ENCODE measurements at regions not wholly inside any gene's neighbourhood (a gene's known extent, or its start where the extent isn't known, plus 50 kb on each side); places are given as distances from the start of the nearest gene placed in this dataset.

DNA sequence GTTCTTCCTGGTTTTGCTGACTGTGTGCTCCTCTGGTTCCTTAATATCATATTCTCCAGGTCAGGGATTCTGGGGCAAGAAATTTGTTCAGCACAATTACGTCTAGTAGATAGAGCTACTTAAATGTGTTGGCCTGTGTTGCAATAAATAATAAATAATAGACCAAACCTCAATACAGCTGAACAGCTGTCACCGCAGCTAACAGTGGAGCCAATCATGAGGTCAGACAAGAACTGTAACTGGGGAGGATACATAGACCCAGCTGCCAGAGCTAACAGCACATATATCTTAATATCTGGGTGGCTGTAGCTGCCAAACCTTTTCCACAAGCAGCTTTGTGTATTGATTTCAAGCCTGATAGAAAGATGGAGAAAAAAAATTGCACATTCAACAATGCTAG lies 1596.3 kb upstream of the PCDH20 start:
- DNase-seq (ENCODE audit: low spot score), result no peak
- in situ Hi-C loops (cut with MboI; ENCODE audit: low pct_unique_long_range_greater_than_20kb, low sequenced_read_pairs, unreplicated experiment), result no loop called here

DNA sequence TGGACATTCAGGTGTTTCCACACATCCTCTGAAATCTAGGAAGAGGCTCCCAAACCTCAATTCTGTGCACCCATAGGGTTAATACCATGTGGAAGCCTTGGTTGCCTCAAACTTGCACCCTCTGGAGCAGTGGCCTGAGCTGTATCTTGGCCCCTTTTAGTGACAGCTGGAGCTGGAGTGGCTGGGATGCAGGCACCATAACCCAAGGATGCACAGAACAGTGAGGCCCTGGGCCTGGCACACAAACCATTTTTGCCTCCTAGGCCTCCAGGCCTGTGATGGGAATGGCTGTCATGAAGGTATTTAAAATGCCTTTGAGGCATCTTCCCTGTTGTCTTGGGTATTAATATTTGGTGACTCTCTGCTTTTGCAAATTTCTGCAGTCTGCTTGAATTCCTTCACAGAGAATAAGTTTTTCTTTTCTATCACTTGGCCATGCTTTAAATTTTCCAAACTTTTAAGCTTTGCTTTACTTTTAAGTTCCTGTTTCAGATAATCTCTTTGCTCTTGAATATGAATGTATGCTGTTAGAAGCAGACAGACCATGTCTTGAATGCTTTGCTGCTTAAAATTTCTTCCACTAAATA lies 1594.5 kb upstream of the PCDH20 start:
- in situ Hi-C loops (cut with MboI; ENCODE audit: low pct_unique_long_range_greater_than_20kb, low sequenced_read_pairs, unreplicated experiment), result no loop called here
- TF ChIP-seq, protein P1, sequence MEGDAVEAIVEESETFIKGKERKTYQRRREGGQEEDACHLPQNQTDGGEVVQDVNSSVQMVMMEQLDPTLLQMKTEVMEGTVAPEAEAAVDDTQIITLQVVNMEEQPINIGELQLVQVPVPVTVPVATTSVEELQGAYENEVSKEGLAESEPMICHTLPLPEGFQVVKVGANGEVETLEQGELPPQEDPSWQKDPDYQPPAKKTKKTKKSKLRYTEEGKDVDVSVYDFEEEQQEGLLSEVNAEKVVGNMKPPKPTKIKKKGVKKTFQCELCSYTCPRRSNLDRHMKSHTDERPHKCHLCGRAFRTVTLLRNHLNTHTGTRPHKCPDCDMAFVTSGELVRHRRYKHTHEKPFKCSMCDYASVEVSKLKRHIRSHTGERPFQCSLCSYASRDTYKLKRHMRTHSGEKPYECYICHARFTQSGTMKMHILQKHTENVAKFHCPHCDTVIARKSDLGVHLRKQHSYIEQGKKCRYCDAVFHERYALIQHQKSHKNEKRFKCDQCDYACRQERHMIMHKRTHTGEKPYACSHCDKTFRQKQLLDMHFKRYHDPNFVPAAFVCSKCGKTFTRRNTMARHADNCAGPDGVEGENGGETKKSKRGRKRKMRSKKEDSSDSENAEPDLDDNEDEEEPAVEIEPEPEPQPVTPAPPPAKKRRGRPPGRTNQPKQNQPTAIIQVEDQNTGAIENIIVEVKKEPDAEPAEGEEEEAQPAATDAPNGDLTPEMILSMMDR (IDR thresholded peaks at IDR 0.05; ENCODE audit: extremely low read depth, insufficient read depth, missing control alignments), result no peak
- no peak for DNase-seq (ENCODE audit: low spot score)

More for the DNA sequence above, 1596.3 kb upstream of the PCDH20 start:
- TF ChIP-seq, protein P1 (IDR thresholded peaks at IDR 0.05; ENCODE audit: extremely low read depth, insufficient read depth, missing control alignments), result no peak

DNA sequence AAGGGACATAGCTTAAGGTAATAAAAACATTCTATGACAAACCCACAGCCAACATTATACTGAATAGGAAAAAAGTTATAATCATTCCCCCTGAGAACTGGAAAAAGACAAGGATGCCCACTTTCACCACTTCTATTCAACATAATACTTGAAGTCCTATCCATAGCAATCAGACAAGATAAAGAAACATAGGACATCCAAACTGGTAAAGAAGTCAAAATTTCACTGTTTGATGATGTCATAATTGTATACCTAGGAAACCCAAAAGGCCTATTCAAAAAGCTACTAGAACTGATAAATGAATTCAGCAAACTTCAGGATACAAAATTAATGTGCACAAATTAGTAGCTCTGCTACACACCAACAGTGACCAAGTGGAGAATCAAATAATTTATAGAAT lies 1590.0 kb upstream of the PCDH20 start:
- in situ Hi-C loops (cut with MboI; ENCODE audit: low pct_unique_long_range_greater_than_20kb, low sequenced_read_pairs, unreplicated experiment), result no loop called here
- DNase-seq (ENCODE audit: low spot score), result no peak
- TF ChIP-seq, protein P1 (IDR thresholded peaks at IDR 0.05; ENCODE audit: extremely low read depth, insufficient read depth, missing control alignments), result no peak

DNA sequence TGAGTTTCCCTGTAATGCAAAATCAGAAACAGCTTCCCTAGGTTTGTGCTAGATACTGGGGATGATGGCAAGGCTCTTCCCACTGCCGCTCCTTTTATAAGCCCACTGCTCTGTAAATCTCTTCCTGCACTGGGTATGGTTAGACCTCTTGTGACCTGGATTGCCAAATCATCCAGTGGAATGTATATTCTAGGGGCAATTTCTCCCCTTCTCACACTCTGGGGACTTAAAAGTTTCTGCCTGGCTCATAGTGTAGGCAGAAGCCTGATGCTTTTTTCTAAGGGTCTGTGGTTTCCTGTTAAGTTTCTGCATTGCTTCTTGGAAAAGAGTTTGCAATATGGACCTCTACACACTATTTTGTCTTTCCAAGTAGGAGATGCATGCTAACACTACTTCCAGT lies 1582.0 kb upstream of the PCDH20 start:
- TF ChIP-seq, protein P1 (IDR thresholded peaks at IDR 0.05; ENCODE audit: extremely low read depth, insufficient read depth, missing control alignments), result no peak
- DNase-seq (ENCODE audit: low spot score), result no peak
- in situ Hi-C loops (cut with MboI; ENCODE audit: low pct_unique_long_range_greater_than_20kb, low sequenced_read_pairs, unreplicated experiment), result no loop called here

DNA sequence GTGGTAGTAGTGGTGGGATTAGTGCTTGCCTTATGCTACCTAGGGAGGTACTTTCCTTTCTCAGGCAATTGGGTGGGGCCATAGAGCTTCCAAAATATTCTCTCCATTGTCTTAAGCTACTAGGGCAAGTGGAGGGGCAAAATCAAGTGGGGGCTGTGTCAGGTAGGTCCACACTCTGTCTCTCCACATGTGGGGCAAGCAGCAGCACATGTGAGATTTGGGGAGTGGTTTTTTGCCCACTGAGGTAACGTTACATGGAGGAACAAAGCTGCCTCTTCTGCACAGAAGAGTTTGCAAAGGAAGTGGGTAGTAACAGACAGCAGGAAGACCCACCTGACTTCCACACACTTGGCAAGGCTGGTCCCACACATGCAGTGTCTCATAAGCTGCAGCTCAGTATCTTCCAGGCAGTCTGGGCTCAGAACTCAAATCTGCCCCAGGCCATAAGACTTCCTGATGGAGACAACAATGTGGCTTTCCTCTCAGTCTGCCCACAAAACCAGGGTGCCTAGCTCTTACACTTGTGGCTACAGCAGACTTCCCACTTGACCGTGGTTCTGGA lies 1581.5 kb upstream of the PCDH20 start:
- TF ChIP-seq, protein P1 (IDR thresholded peaks at IDR 0.05; ENCODE audit: extremely low read depth, insufficient read depth, missing control alignments), result no peak
- in situ Hi-C loops (cut with MboI; ENCODE audit: low pct_unique_long_range_greater_than_20kb, low sequenced_read_pairs, unreplicated experiment), result no loop called here
- DNase-seq (ENCODE audit: low spot score), result no peak

DNA sequence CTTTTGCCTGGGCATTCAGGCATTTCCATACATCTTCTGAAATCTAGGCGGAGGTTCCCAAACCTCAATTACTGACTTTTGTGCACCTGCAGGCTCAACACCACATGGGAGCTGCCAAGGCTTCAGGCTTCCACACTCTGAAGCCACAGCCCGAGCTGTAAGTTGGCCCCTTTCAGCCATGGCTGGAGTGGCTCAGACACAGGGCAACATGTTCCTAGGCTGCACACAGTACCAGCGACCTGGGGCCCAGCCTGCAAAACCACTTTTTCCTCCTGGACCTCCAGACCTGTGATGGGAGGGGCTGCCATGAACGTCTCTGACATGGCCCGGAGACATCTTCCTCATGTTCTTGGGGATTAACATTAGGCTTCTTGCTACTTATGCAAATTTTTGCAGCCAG lies 1558.2 kb upstream of the PCDH20 start:
- TF ChIP-seq, protein P1 (IDR thresholded peaks at IDR 0.05; ENCODE audit: extremely low read depth, insufficient read depth, missing control alignments), result no peak
- no peak for DNase-seq (ENCODE audit: low spot score)
- in situ Hi-C loops (cut with MboI; ENCODE audit: low pct_unique_long_range_greater_than_20kb, low sequenced_read_pairs, unreplicated experiment), result no loop called here

Measured in GM13977 (cell line).